MM.1S (cell line): ENCODE measurements at regions not wholly inside any gene's neighbourhood (a gene's known extent, or its start where the extent isn't known, plus 50 kb on each side); places are given as distances from the start of the nearest gene placed in this dataset.

Experiments used
- DNase-seq: peaks from one replicate; pipeline ENCODE4 v3.0.0-alpha.2; 2015
- H2AFZ ChIP-seq: fragments of 300-600 bp; sonication (generic); 2 replicates; pipeline ENCODE4 v1.6.0; 2016; ENCODE audit warnings: antibody characterized with exemption, low read length
- H3F3A ChIP-seq: fragments of 300-600 bp; sonication (generic); 2 replicates; pipeline ENCODE4 v1.6.1; 2016; ENCODE audit warnings: mild to moderate bottlenecking, antibody characterized with exemption, low read length, moderate library complexity, mixed read lengths; ENCODE audit not compliant: insufficient read depth
- H3K27ac ChIP-seq: fragments of 300-600 bp; sonication (generic); 2 replicates; pipeline ENCODE4 v1.5.1; 2016; ENCODE audit warnings: mild to moderate bottlenecking, low read length
- H3K27me3 ChIP-seq: fragments of 300-600 bp; sonication (generic); replicated peaks from 2 replicates; pipeline ENCODE4 v1.6.0; 2016; ENCODE audit warnings: low read length; ENCODE audit not compliant: insufficient read depth
- H3K36me3 ChIP-seq: fragments of 300-600 bp; sonication (generic); replicated peaks from 2 replicates; pipeline ENCODE4 v1.6.1; 2016; ENCODE audit warnings: mild to moderate bottlenecking, low read length, mixed read lengths; ENCODE audit not compliant: insufficient read depth
- H3K4me1 ChIP-seq: fragments of 300-600 bp; sonication (generic); 2 replicates; pipeline ENCODE4 v1.6.1; 2016; ENCODE audit warnings: low read length, mixed read lengths
- H3K4me2 ChIP-seq: fragments of 300-600 bp; sonication (generic); 2 replicates; pipeline ENCODE4 v1.6.0; 2016; ENCODE audit warnings: low read depth, low read length
- H3K4me3 ChIP-seq: fragments of 300-600 bp; sonication (generic); 2 replicates; pipeline ENCODE4 v1.5.1; 2016; ENCODE audit warnings: low read length, mixed read lengths
- H3K79me2 ChIP-seq: fragments of 300-600 bp; sonication (generic); 2 replicates; pipeline ENCODE4 v1.6.1; 2016; ENCODE audit warnings: mixed run types, low read length, mixed read lengths
- H3K9ac ChIP-seq: fragments of 300-600 bp; sonication (generic); 2 replicates; pipeline ENCODE4 v1.6.1; 2016; ENCODE audit warnings: low read length, mixed read lengths
- H3K9me2 ChIP-seq: fragments of 300-600 bp; sonication (generic); replicated peaks from 2 replicates; pipeline ENCODE4 v1.6.1; 2016; ENCODE audit warnings: mild to moderate bottlenecking, low read length, mixed read lengths; ENCODE audit not compliant: insufficient read depth
- H3K9me3 ChIP-seq: fragments of 300-600 bp; sonication (generic); replicated peaks from 2 replicates; pipeline ENCODE4 v1.6.1; 2016; ENCODE audit warnings: mild to moderate bottlenecking, low read length, mixed read lengths; ENCODE audit not compliant: insufficient read depth
- H4K20me1 ChIP-seq: fragments of 300-600 bp; sonication (generic); 2 replicates; pipeline ENCODE4 v1.6.1; 2016; ENCODE audit warnings: mild to moderate bottlenecking, low read length, moderate library complexity, mixed read lengths; ENCODE audit not compliant: insufficient read depth
- CTCF ChIP-seq: fragments of 300-600 bp; sonication (generic); IDR thresholded peaks from 2 replicates; pipeline ENCODE4 v1.5.1; 2016; ENCODE audit warnings: antibody characterized with exemption, low read length, mixed read lengths
- EZH2 ChIP-seq: fragments of 300-600 bp; sonication (generic); optimal IDR thresholded peaks from 2 replicates; pipeline ENCODE3; 2017; ENCODE audit warnings: low read depth, mild to moderate bottlenecking, antibody characterized with exemption, low read length, mixed read lengths
- EZH2phosphoT487 ChIP-seq: fragments of 300-600 bp; sonication (generic); IDR thresholded peaks from 2 replicates; pipeline ENCODE4 v1.6.1; 2018; ENCODE audit warnings: antibody characterized with exemption, low read length

DNA sequence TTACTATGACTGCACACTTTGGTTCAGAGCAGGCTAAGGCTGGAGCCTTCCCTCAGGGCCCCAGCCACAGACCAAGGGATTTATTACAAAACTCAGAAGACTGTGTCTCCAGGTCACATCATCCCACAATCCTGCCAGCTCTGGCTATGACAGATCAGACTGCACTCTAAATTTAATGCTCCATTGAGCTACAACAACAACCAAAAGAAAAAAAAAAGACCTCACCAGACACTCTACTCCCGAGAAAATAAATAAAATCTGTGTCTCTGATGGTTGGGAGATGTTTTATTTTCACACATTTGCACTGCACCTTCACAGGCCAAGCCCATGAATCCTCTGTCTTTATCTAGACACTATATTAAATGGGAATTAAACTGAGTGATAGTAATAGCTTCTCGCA lies 50.8 kb upstream of the CTNNB1 start:
- Histone ChIP-seq H4K20me1 (no peaks in the 10 kb centered on the region), H3K27me3 (no peaks in the 10 kb centered on the region), H2AFZ (no peak overlapping the region), H3K36me3 (no peaks in the 10 kb centered on the region), H3K9me2 (no peaks in the 10 kb centered on the region), H3K4me1 (no peaks in the 10 kb centered on the region), H3F3A (no peaks in the 10 kb centered on the region), H3K79me2 (no peaks in the 10 kb centered on the region), H3K4me2 (no peak overlapping the region), H3K9ac (no peak overlapping the region), H3K9me3 (no peaks in the 10 kb centered on the region), H3K27ac (no peak overlapping the region), H3K4me3 (no peak overlapping the region)
- TF ChIP-seq EZH2phosphoT487, result no peak
- TF ChIP-seq CTCF, result no peak
- no peak for TF ChIP-seq EZH2
- no peak for DNase-seq

DNA sequence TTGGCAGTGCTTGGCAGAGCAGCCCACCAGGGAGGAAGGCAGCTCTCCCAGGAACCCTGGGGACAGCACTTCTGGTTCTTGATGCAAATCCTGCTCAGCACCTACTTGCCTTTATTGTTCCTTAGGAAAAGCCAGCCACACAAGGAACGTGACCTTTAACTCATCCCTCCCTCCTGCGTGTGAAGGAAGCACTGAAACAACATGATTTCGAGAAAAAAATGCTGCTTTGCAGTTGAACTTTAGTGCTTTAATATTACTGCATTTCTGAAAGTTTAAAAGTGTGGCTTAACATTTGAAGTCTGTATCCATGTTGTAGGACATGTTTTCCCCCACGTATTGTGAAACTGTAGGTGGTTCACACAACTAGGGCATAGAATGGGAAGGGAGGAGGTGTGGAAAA lies 50.4 kb upstream of the CTNNB1 start:
- no peaks in the 10 kb centered on the region for H3K27me3 ChIP-seq

More for the DNA sequence above, 50.4 kb upstream of the CTNNB1 start:
- no peaks in the 10 kb centered on the region for H3F3A ChIP-seq
- H3K4me2 ChIP-seq, result no peak overlapping the region
- no peaks in the 10 kb centered on the region for H3K4me1 ChIP-seq
- H3K79me2 ChIP-seq, result no peaks in the 10 kb centered on the region
- H3K36me3 ChIP-seq, result no peaks in the 10 kb centered on the region
- no peaks in the 10 kb centered on the region for H3K9me3 ChIP-seq
- no peaks in the 10 kb centered on the region for H4K20me1 ChIP-seq
- no peak overlapping the region for H3K27ac ChIP-seq
- no peak for TF ChIP-seq EZH2phosphoT487
- TF ChIP-seq EZH2, result no peak
- no peak for TF ChIP-seq CTCF
- no peak overlapping the region for H2AFZ ChIP-seq
- no peak overlapping the region for H3K4me3 ChIP-seq
- no peak for DNase-seq
- H3K9me2 ChIP-seq, result no peaks in the 10 kb centered on the region
- H3K9ac ChIP-seq, result no peak overlapping the region
